SU-DHL-6 (cell line): ENCODE measurements at regions not wholly inside any gene's neighbourhood (a gene's known extent, or its start where the extent isn't known, plus 50 kb on each side); places are given as distances from the start of the nearest gene placed in this dataset.

ENCODE experiments used
- H2AFZ ChIP-seq: fragments of 200-600 bp; sonication (generic); 2 replicates; pipeline ENCODE4 v1.6.1; 2014; ENCODE audit warnings: low read depth, mild to moderate bottlenecking, moderate library complexity, mixed read lengths, antibody characterized with exemption, low read length; ENCODE audit not compliant: severe bottlenecking
- H3F3A ChIP-seq: fragments of 200-600 bp; shearing (Covaris generic); 2 replicates; pipeline ENCODE4 v1.6.0; 2016; ENCODE audit warnings: antibody characterized with exemption, mild to moderate bottlenecking; ENCODE audit not compliant: insufficient read depth
- H3K27ac ChIP-seq: fragments of 200-600 bp; sonication (generic); 2 replicates; pipeline ENCODE4 v1.5.1; 2016; ENCODE audit warnings: low read depth, mild to moderate bottlenecking, low read length, moderate library complexity, mixed read lengths
- H3K27me3 ChIP-seq: fragments of 200-600 bp; sonication (generic), shearing (Covaris generic); 2 replicates; pipeline ENCODE4 v1.6.0; 2014; ENCODE audit warnings: mild to moderate bottlenecking, low read length
- H3K36me3 ChIP-seq: fragments of 200-600 bp; sonication (generic); 2 replicates; pipeline ENCODE4 v1.6.1; 2014; ENCODE audit warnings: mild to moderate bottlenecking, low read length, mixed read lengths
- H3K4me2 ChIP-seq: fragments of 300-600, 200-600 bp; shearing (Covaris generic), sonication (generic); 2 replicates; pipeline ENCODE4 v1.6.0; 2014; ENCODE audit warnings: low read length, low read depth, mild to moderate bottlenecking; ENCODE audit not compliant: poor library complexity, severe bottlenecking
- H3K4me3 ChIP-seq: fragments of 200-600 bp; sonication (generic); 2 replicates; pipeline ENCODE4 v1.5.1; 2014; ENCODE audit warnings: antibody characterized with exemption, low read length, mild to moderate bottlenecking, mixed read lengths; ENCODE audit not compliant: insufficient read depth, poor library complexity, severe bottlenecking
- H3K79me2 ChIP-seq: fragments of 200-600 bp; sonication (generic); 2 replicates; pipeline ENCODE4 v1.6.1; 2014; ENCODE audit warnings: mild to moderate bottlenecking, low read length, moderate library complexity; ENCODE audit not compliant: insufficient read depth
- H3K9ac ChIP-seq: fragments of 200-600 bp; sonication (generic); 2 replicates; pipeline ENCODE4 v1.7.0; 2014; ENCODE audit warnings: mild to moderate bottlenecking, low read length
- H3K9me2 ChIP-seq: fragments of 200-600 bp; sonication (generic); replicated peaks from 2 replicates; pipeline ENCODE4 v1.6.1; 2014; ENCODE audit warnings: low read length; ENCODE audit not compliant: insufficient read depth
- H3K9me3 ChIP-seq: fragments of 200-600 bp; sonication (generic); 2 replicates; pipeline ENCODE4 v1.6.1; 2014; ENCODE audit warnings: low read length, mixed read lengths; ENCODE audit not compliant: insufficient read depth
- H4K20me1 ChIP-seq: fragments of 200-600 bp; sonication (generic); 2 replicates; pipeline ENCODE4 v1.6.1; 2014; ENCODE audit warnings: low read depth, mild to moderate bottlenecking, antibody characterized with exemption, low read length, moderate library complexity, mixed read lengths
- EZH2phosphoT487 ChIP-seq: fragments of 200-600 bp; sonication (generic), shearing (Covaris generic); conservative IDR thresholded peaks from 2 replicates; pipeline ENCODE4 v1.6.1; 2018; ENCODE audit warnings: mild to moderate bottlenecking, antibody characterized with exemption, low read length, moderate library complexity, mixed read lengths
- TF ChIP-seq, protein P1 (sequence below): fragments of 200-600 bp; sonication (generic); IDR thresholded peaks from one replicate; pipeline ENCODE4 v1.5.1; 2017; ENCODE audit warnings: antibody characterized with exemption, mild to moderate bottlenecking, low read length, moderate library complexity; ENCODE audit not compliant: insufficient read depth, poor library complexity, severe bottlenecking

DNA sequence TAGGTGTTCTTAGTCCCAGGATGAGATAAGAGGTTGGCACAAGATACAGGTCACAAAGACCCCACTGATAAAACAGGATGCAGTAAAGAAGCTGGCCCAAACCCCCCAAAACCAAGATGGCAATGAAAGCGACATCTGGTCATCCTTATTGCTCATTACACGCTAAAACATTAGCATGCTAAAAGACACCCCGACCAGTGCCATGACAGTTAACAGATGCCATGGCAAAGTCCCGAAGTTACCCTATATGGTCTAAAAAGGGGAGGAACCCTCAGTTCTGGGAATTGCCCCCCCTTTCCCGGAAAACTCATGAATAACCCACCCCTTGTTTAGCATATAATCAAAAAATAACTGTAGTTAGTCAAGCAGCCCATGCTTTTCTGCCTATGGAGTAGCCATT is 251.1 kb downstream of the SLC4A3 start:
- Histone ChIP-seq H3K27ac (no peak overlapping the region), H3K9ac (no peak overlapping the region), H3K4me2 (no peak overlapping the region), H3K79me2 (no peaks in the 10 kb centered on the region), H3K9me3 (no peaks in the 10 kb centered on the region), H3K36me3 (no peaks in the 10 kb centered on the region), H3F3A (no peaks in the 10 kb centered on the region), H2AFZ (no peak overlapping the region), H3K4me3 (no peak overlapping the region), H3K27me3 (no peaks in the 10 kb centered on the region), H4K20me1 (no peaks in the 10 kb centered on the region), H3K9me2 (no peaks in the 10 kb centered on the region)
- TF ChIP-seq, protein P1, sequence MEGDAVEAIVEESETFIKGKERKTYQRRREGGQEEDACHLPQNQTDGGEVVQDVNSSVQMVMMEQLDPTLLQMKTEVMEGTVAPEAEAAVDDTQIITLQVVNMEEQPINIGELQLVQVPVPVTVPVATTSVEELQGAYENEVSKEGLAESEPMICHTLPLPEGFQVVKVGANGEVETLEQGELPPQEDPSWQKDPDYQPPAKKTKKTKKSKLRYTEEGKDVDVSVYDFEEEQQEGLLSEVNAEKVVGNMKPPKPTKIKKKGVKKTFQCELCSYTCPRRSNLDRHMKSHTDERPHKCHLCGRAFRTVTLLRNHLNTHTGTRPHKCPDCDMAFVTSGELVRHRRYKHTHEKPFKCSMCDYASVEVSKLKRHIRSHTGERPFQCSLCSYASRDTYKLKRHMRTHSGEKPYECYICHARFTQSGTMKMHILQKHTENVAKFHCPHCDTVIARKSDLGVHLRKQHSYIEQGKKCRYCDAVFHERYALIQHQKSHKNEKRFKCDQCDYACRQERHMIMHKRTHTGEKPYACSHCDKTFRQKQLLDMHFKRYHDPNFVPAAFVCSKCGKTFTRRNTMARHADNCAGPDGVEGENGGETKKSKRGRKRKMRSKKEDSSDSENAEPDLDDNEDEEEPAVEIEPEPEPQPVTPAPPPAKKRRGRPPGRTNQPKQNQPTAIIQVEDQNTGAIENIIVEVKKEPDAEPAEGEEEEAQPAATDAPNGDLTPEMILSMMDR = no peak
- TF ChIP-seq EZH2phosphoT487 = no peak

DNA sequence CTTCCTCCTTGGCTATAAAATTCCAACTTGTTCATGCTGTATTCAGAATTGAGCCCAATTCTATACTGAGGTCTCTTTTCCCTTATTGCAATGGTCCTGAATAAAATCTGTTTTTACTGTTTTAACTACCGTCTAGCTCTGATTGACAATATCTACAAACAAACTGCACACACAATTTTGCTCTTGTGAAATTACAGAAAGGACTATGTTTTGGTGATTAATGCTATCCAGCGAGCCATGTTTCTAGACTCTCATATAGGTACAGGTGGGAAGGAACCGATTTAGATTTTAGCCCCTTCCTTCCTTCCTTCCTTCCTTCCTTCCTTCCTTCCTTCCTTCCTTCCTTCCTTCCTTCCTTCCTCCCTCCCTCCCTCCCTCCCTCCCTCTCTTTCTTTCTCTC is 254.4 kb downstream of the SLC4A3 start:
- no peaks in the 10 kb centered on the region for H3K36me3 ChIP-seq
- H4K20me1 ChIP-seq = no peaks in the 10 kb centered on the region
- H3K4me3 ChIP-seq = no peak overlapping the region
- no peak overlapping the region for H3K9ac ChIP-seq
- H3K27me3 ChIP-seq = no peaks in the 10 kb centered on the region
- TF ChIP-seq, protein P1 = no peak
- no peak for TF ChIP-seq EZH2phosphoT487
- no peak overlapping the region for H2AFZ ChIP-seq
- no peak overlapping the region for H3K27ac ChIP-seq
- no peaks in the 10 kb centered on the region for H3K79me2 ChIP-seq
- no peak overlapping the region for H3K4me2 ChIP-seq
- no peaks in the 10 kb centered on the region for H3F3A ChIP-seq
- H3K9me2 ChIP-seq = no peaks in the 10 kb centered on the region
- H3K9me3 ChIP-seq = no peaks in the 10 kb centered on the region

DNA sequence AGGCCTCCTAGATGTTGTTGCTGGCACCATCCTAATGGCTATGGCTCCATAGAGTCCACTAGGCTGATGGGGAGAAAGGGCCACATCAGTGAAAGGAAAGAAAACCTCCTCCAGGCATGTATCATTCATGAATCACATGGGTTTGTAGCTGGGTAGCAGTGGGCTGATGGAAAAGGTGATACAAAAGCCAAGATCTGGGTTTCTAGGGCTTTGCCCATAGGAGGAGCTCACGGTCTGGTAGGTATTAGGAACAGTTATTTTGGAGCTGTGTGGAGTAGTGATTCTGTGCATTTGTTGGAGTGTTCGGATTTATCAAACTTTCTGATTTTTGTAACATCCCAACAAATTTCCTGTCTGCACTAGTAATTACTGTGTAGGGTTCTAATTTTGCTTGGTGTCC is 259.2 kb downstream of the SLC4A3 start:
- Histone ChIP-seq H4K20me1 (no peaks in the 10 kb centered on the region), H3K4me2 (no peak overlapping the region), H3K36me3 (no peaks in the 10 kb centered on the region), H3K79me2 (no peaks in the 10 kb centered on the region), H3K27me3 (no peaks in the 10 kb centered on the region), H3K9me2 (no peaks in the 10 kb centered on the region), H3K4me3 (no peak overlapping the region), H3F3A (no peaks in the 10 kb centered on the region), H3K9me3 (no peaks in the 10 kb centered on the region), H3K9ac (no peak overlapping the region), H3K27ac (no peak overlapping the region), H2AFZ (no peak overlapping the region)
- TF ChIP-seq EZH2phosphoT487 = no peak
- TF ChIP-seq, protein P1 = no peak

DNA sequence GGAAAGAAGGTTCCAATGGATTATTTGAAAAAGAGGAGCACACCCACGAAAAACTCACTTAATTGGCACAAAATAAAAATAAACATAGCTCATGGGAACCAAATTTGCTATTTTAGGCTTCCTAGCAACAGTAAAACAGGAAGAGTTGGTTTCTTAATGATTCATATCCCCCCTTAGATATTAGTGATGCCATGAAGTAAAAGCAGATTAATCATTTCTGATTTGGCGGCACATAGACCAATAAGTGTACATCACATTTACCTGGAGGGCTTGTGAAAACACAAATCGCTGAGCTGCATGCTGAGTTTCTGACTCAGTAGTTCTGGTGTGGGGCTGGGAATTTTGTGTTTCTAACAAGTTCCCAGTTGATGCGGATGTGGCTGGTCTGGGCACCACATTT is 260.4 kb downstream of the SLC4A3 start:
- Histone ChIP-seq H4K20me1 (no peaks in the 10 kb centered on the region), H3F3A (no peaks in the 10 kb centered on the region), H3K9ac (no peak overlapping the region), H2AFZ (no peak overlapping the region), H3K36me3 (no peaks in the 10 kb centered on the region), H3K27me3 (no peaks in the 10 kb centered on the region), H3K9me3 (no peaks in the 10 kb centered on the region), H3K4me3 (no peak overlapping the region), H3K79me2 (no peaks in the 10 kb centered on the region), H3K27ac (no peak overlapping the region), H3K9me2 (no peaks in the 10 kb centered on the region), H3K4me2 (no peak overlapping the region)
- TF ChIP-seq, protein P1 = no peak
- no peak for TF ChIP-seq EZH2phosphoT487
